ENCODE measurements at regions not wholly inside any gene's neighbourhood (a gene's known extent, or its start where the extent isn't known, plus 50 kb on each side); places are given as distances from the start of the nearest gene placed in this dataset.
"Not testable (repeated sequence)": the region's sequence is repeated elsewhere in the genome, so short reads cannot be mapped to it uniquely, and the experiment has no call there.

DNA sequence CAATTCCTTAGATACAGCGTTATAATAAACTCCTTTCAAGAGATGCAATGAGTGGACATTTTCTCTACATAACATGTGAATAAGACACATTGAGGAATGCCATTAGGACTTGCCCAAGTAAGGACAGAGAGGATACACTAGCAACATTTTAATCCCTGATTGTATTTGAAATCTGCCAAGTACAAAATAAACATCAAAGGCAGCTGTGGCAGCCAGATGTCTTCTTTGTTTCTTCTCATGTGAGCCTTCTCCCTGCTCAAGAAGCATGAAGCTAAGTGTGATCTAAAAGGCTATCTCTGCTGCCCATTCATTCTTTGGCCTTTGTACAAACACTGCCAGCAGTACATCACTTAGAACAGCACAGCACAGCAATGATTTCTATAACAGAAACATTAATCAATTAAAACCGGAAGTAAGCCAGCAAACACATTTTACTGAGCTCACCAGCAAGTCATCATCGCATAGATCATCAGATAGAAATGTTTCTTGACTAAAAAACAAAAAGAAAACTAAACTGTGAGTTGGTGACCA is 364.0 kb downstream of the CNTN6 start:
- Histone ChIP-seq H3K4me1 (ENCODE audit: control insufficient read depth, insufficient read depth, low read length) (no peaks in the 10 kb centered on the region), H3K27me3 (ENCODE audit: control insufficient read depth, insufficient read depth, low read length, poor library complexity, severe bottlenecking) (no peaks in the 10 kb centered on the region), H3K27ac (ENCODE audit: insufficient read depth, low read depth, low read length, poor library complexity, severe bottlenecking) (peak overlapping the region; percentile 16), H3K36me3 (ENCODE audit: control insufficient read depth, insufficient read depth, low read length) (no peaks in the 10 kb centered on the region), H3K9me3 (ENCODE audit: control insufficient read depth, low read length) (peaks cover 3% of the 10 kb centered on the region), H3K4me3 (ENCODE audit: insufficient read depth, low read depth, low read length) (no peak overlapping the region)
- WGBS, 2 experiments: 76 to 87% methylated on average over 3 of the region's 3 CpGs

GRCh38 chr3:1462371-1462770 is 369.5 kb downstream of the CNTN6 start:
- no peak overlapping the region for H3K27ac ChIP-seq (ENCODE audit: insufficient read depth, low read depth, low read length, poor library complexity, severe bottlenecking)
- H3K4me3 ChIP-seq (ENCODE audit: insufficient read depth, low read depth, low read length): no peak overlapping the region
- no peaks in the 10 kb centered on the region for H3K36me3 ChIP-seq (ENCODE audit: control insufficient read depth, insufficient read depth, low read length)
- H3K9me3 ChIP-seq (ENCODE audit: control insufficient read depth, low read length): no peaks in the 10 kb centered on the region
- WGBS, 2 experiments: 79 to 81% methylated on average over 1 to 2 of the region's 2 CpGs
- H3K27me3 ChIP-seq (ENCODE audit: control insufficient read depth, insufficient read depth, low read length, poor library complexity, severe bottlenecking): no peaks in the 10 kb centered on the region
- no peaks in the 10 kb centered on the region for H3K4me1 ChIP-seq (ENCODE audit: control insufficient read depth, insufficient read depth, low read length)

GRCh38 chr3:1462856-1463450 is 370.1 kb downstream of the CNTN6 start:
- 74 to 77% methylated on average over 2 of the region's 3 CpGs for WGBS, 2 experiments
- Histone ChIP-seq H3K27ac (ENCODE audit: insufficient read depth, low read depth, low read length, poor library complexity, severe bottlenecking) (no peak overlapping the region), H3K4me1 (ENCODE audit: control insufficient read depth, insufficient read depth, low read length) (no peaks in the 10 kb centered on the region), H3K4me3 (ENCODE audit: insufficient read depth, low read depth, low read length) (no peak overlapping the region), H3K27me3 (ENCODE audit: control insufficient read depth, insufficient read depth, low read length, poor library complexity, severe bottlenecking) (no peaks in the 10 kb centered on the region), H3K36me3 (ENCODE audit: control insufficient read depth, insufficient read depth, low read length) (no peaks in the 10 kb centered on the region), H3K9me3 (ENCODE audit: control insufficient read depth, low read length) (no peaks in the 10 kb centered on the region)

DNA sequence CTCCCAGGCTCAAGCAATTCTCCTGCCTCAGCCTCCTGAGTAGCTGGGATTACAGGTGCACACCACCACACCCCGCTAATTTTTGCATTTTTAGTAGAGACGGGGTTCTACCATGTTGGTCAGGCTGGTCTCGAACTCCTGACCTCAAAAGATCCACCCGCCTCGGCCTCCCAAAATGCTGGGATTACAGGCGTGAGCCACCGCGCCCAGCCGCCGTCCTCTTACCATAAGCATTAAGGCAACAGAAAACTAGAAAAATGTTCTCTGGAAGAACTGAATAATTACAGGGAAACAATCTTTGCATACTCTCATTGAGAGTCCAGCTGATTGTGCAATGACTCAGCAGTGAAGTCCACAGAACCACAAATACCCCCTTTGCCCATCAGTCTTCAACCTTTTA is 372.3 kb downstream of the CNTN6 start:
- H3K27ac ChIP-seq (ENCODE audit: insufficient read depth, low read depth, low read length, poor library complexity, severe bottlenecking); H3K4me1 ChIP-seq (ENCODE audit: control insufficient read depth, insufficient read depth, low read length); H3K27me3 ChIP-seq (ENCODE audit: control insufficient read depth, insufficient read depth, low read length, poor library complexity, severe bottlenecking); H3K9me3 ChIP-seq (ENCODE audit: control insufficient read depth, low read length); H3K4me3 ChIP-seq (ENCODE audit: insufficient read depth, low read depth, low read length); H3K36me3 ChIP-seq (ENCODE audit: control insufficient read depth, insufficient read depth, low read length): not testable (repeated sequence)
- WGBS, 2 experiments: 82 to 83% methylated on average over 10 of the region's 10 CpGs

DNA sequence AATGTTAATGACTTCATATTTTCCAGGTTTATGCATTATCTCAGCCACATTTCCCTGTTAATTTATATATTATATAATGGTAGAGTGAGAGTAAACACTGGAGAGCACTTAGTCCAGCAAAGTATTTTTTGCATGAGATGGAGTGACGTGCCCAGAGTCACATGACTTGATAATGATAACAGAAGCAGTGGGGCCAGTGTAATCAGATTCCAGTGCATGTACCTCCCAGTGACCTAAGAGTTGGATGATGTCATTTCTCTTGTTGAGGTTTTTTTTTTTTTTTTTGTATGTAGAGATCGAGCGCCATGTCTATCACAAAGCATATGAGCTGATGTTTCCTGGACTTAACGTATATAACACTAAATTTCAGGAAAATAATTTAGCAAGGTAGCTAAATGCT is 375.3 kb downstream of the CNTN6 start:
- H3K4me1 ChIP-seq (ENCODE audit: control insufficient read depth, insufficient read depth, low read length): no peaks in the 10 kb centered on the region
- no peak overlapping the region for H3K4me3 ChIP-seq (ENCODE audit: insufficient read depth, low read depth, low read length)
- H3K9me3 ChIP-seq (ENCODE audit: control insufficient read depth, low read length): no peaks in the 10 kb centered on the region
- WGBS, 2 experiments: 83 to 92% methylated on average over 1 to 4 of the region's 4 CpGs
- H3K27me3 ChIP-seq (ENCODE audit: control insufficient read depth, insufficient read depth, low read length, poor library complexity, severe bottlenecking): no peaks in the 10 kb centered on the region
- no peak overlapping the region for H3K27ac ChIP-seq (ENCODE audit: insufficient read depth, low read depth, low read length, poor library complexity, severe bottlenecking)
- no peaks in the 10 kb centered on the region for H3K36me3 ChIP-seq (ENCODE audit: control insufficient read depth, insufficient read depth, low read length)

DNA sequence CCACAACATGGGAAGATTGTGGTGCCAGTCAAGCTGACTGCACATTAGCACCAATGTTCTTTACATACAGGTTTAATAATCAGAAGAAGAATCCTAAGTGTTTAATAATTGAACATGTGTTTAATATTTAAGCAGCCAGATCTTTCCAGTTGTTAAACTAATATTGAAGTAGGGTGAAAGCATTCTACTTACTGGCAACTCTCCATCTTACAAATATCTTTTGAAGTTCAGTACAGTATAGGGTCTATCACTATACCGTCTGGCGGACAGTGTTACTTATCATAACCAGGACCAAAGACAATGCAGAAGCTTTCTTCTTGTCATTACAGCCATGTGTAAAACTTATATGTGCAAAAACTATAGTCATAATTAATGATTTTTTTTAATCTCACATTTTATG is 376.4 kb downstream of the CNTN6 start:
- Histone ChIP-seq H3K27me3 (ENCODE audit: control insufficient read depth, insufficient read depth, low read length, poor library complexity, severe bottlenecking) (no peaks in the 10 kb centered on the region), H3K36me3 (ENCODE audit: control insufficient read depth, insufficient read depth, low read length) (no peaks in the 10 kb centered on the region), H3K4me1 (ENCODE audit: control insufficient read depth, insufficient read depth, low read length) (no peaks in the 10 kb centered on the region), H3K27ac (ENCODE audit: insufficient read depth, low read depth, low read length, poor library complexity, severe bottlenecking) (no peak overlapping the region), H3K9me3 (ENCODE audit: control insufficient read depth, low read length) (no peaks in the 10 kb centered on the region), H3K4me3 (ENCODE audit: insufficient read depth, low read depth, low read length) (no peak overlapping the region)
- WGBS, 2 experiments: 93 to 94% methylated on average over 2 of the region's 2 CpGs

DNA sequence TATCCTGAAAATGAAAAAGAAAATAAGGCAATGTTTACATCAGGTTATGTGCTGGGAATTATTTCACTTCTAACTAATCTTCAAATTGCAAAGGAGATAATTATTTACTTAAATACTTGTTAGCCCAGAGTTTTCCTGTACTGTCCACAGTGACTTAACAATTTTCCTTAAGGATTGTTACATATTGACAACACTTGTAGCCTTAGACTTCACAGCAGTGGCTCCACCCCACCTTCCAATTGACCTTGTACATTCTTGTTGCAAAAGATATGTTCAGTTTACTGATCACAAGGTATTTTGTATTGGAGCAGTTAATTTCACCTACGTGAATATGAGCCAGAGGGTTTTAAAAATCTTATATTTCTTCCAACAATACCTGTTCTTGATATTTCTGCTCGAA is 376.9 kb downstream of the CNTN6 start:
- Histone ChIP-seq H3K9me3 (ENCODE audit: control insufficient read depth, low read length) (no peaks in the 10 kb centered on the region), H3K27me3 (ENCODE audit: control insufficient read depth, insufficient read depth, low read length, poor library complexity, severe bottlenecking) (no peaks in the 10 kb centered on the region), H3K4me3 (ENCODE audit: insufficient read depth, low read depth, low read length) (no peak overlapping the region), H3K36me3 (ENCODE audit: control insufficient read depth, insufficient read depth, low read length) (no peaks in the 10 kb centered on the region), H3K27ac (ENCODE audit: insufficient read depth, low read depth, low read length, poor library complexity, severe bottlenecking) (no peak overlapping the region), H3K4me1 (ENCODE audit: control insufficient read depth, insufficient read depth, low read length) (no peaks in the 10 kb centered on the region)
- 72 to 80% methylated on average over 2 of the region's 2 CpGs for WGBS, 2 experiments

DNA sequence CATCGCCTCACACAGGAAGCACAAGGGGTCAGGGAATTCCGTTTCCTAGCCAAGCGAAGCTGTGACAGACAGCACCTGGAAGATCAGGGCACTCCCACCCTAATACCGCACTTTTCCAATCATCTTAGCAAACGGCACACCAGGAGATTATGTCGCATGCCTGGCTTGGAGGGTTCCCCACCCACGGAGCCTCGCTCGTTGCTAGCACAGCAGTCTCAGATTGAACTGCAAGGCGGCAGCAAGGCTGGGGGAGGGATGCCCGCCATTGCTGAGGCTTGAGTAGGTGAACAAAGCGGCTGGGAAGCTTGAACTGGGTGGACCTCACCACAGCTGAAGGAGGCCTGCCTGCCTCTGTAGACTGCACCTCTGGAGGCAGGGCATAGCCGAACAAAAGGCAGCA is 384.8 kb downstream of the CNTN6 start:
- H3K36me3 ChIP-seq (ENCODE audit: control insufficient read depth, insufficient read depth, low read length): no peaks in the 10 kb centered on the region
- H3K27me3 ChIP-seq (ENCODE audit: control insufficient read depth, insufficient read depth, low read length, poor library complexity, severe bottlenecking): no peaks in the 10 kb centered on the region
- no peaks in the 10 kb centered on the region for H3K4me1 ChIP-seq (ENCODE audit: control insufficient read depth, insufficient read depth, low read length)
- 91 to 93% methylated on average over 13 of the region's 13 CpGs for WGBS, 2 experiments
- H3K9me3 ChIP-seq (ENCODE audit: control insufficient read depth, low read length): no peaks in the 10 kb centered on the region
- H3K27ac ChIP-seq (ENCODE audit: insufficient read depth, low read depth, low read length, poor library complexity, severe bottlenecking): no peak overlapping the region
- H3K4me3 ChIP-seq (ENCODE audit: insufficient read depth, low read depth, low read length): no peak overlapping the region

DNA sequence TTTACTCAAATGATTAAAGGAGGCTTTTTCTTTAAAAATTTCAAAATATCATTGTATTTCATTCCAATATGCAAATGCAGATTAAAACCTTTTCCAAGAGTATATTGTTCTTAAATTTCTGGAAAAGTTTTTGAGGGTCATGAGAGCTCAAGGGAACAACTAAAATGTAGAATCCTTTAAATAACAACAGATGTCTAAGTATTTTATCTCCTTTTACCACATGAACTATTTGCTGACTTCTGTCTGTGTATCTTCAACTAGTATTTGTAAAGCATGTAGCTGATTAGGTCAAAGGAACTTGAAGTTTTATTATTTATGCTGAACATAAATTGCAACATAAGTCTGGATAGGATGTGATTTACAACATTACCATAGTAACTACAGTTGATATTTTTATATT is 402.6 kb downstream of the CNTN6 start:
- no peak overlapping the region for H3K4me3 ChIP-seq (ENCODE audit: insufficient read depth, low read depth, low read length)
- H3K27me3 ChIP-seq (ENCODE audit: control insufficient read depth, insufficient read depth, low read length, poor library complexity, severe bottlenecking): no peaks in the 10 kb centered on the region
- H3K9me3 ChIP-seq (ENCODE audit: control insufficient read depth, low read length): peaks cover 3% of the 10 kb centered on the region
- H3K27ac ChIP-seq (ENCODE audit: insufficient read depth, low read depth, low read length, poor library complexity, severe bottlenecking): no peak overlapping the region
- H3K4me1 ChIP-seq (ENCODE audit: control insufficient read depth, insufficient read depth, low read length): no peaks in the 10 kb centered on the region
- H3K36me3 ChIP-seq (ENCODE audit: control insufficient read depth, insufficient read depth, low read length): no peaks in the 10 kb centered on the region

DNA sequence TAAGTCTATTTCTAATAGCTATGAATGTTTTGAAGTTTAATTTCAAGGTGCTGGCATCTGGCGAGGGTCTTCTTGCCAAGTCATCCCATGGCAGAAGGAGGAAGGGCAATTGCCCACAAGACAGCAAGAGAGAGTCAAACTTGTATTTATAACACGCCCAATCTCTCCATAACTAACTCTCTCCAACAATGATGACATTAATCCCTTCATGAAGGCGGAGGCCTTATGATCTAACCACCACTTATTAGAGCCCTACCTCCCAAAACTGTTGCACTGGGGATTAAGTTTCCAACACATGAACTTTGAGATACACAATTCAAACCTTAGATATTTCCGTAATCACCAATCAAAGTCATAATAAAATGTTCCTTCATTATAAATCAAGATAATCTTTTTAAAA is 406.9 kb downstream of the CNTN6 start:
- 51 to 59% methylated on average over 3 of the region's 4 CpGs for WGBS, 2 experiments
- Histone ChIP-seq H3K36me3 (ENCODE audit: control insufficient read depth, insufficient read depth, low read length) (no peaks in the 10 kb centered on the region), H3K4me3 (ENCODE audit: insufficient read depth, low read depth, low read length) (no peak overlapping the region), H3K27ac (ENCODE audit: insufficient read depth, low read depth, low read length, poor library complexity, severe bottlenecking) (no peak overlapping the region), H3K27me3 (ENCODE audit: control insufficient read depth, insufficient read depth, low read length, poor library complexity, severe bottlenecking) (no peaks in the 10 kb centered on the region), H3K4me1 (ENCODE audit: control insufficient read depth, insufficient read depth, low read length) (no peaks in the 10 kb centered on the region), H3K9me3 (ENCODE audit: control insufficient read depth, low read length) (no peaks in the 10 kb centered on the region)

Measured in ectodermal cell (in vitro differentiated cells).